HepG2 (cell line): ENCODE measurements at regions not wholly inside any gene's neighbourhood (a gene's known extent, or its start where the extent isn't known, plus 50 kb on each side); places are given as distances from the start of the nearest gene placed in this dataset.

Source experiments
- ATAC-seq: fragments of 200-7000 bp; cut with Tn5 transposase; 3 replicates; pipeline ENCODE4 v1.9.1; 2020; ENCODE audit warnings: mild to moderate bottlenecking, moderate library complexity
- BruUV-seq: library from RNA; stranded (reverse); fragments of 400-500 nt; replicated peaks from 2 replicates; lab custom pipeline; 2021; lab: Mats Ljungman, UMichigan
- CTCF ChIA-PET: fragments of 300-600 bp; formaldehyde crosslinking; extraction: SDS; loops from one replicate; lab custom pipeline; 2021; ENCODE audit warnings: low total read pairs, inconsistent platforms, low intra/inter-chr PET ratio; lab: Yijun Ruan, JAX
- POLR2A ChIA-PET: fragments of 350-600 bp; sonication (Branson Sonifier 250); formaldehyde crosslinking; loops from one replicate; lab custom pipeline; 2020; ENCODE audit warnings: antibody characterized with exemption, inconsistent platforms; lab: Yijun Ruan, JAX
- DNase-seq: peaks from one replicate; pipeline ENCODE4 v3.0.0-alpha.2; 2015; ENCODE audit warnings: low spot score
- FAIRE-seq: peaks from 3 replicates; lab custom pipeline; 2011; peaks lifted over from hg19 to GRCh38; lab: Jason Lieb, UNC
- H2AFZ ChIP-seq: one replicate; pipeline ENCODE4 v1.6.1; 2011; ENCODE audit warnings: low read length, inconsistent platforms
- H3K27ac ChIP-seq: fragments of 300-600 bp; 3 replicates; pipeline ENCODE4 v1.8.0; 2011; ENCODE audit warnings: mixed run types, mild to moderate bottlenecking, mixed read lengths, low read length, inconsistent platforms; ENCODE audit not compliant: insufficient read depth; ENCODE audit errors: extremely low read length
- H3K27me3 ChIP-seq, 2 experiments: fragments of 200-600 bp in 1 of 2; 2 replicates in 1 of 2; 3 replicates in 1 of 2; pipeline versions ENCODE4 v1.6.0 to v1.8.0; 2011; ENCODE audit warnings: low read length in 2 of 2, mild to moderate bottlenecking in 2 of 2, moderate library complexity in 2 of 2, inconsistent platforms in 1 of 2; ENCODE audit not compliant: insufficient read depth in 2 of 2, control insufficient read depth in 1 of 2
- H3K36me3 ChIP-seq, 2 experiments: fragments of 200-600 bp in 1 of 2; replicated peaks in 1 of 2; 2 replicates in 1 of 2; 3 replicates in 1 of 2; pipeline versions ENCODE4 v1.5.1 to v1.8.0; 2011; ENCODE audit warnings: low read length in 2 of 2, inconsistent platforms in 1 of 2; ENCODE audit not compliant: insufficient read depth in 2 of 2, control insufficient read depth in 1 of 2
- H3K4me1 ChIP-seq: 2 replicates; pipeline ENCODE4 v1.5.1; 2012; ENCODE audit warnings: low read length, inconsistent platforms; ENCODE audit not compliant: insufficient read depth
- H3K4me2 ChIP-seq: 2 replicates; pipeline ENCODE4 v1.6.0; 2011; ENCODE audit warnings: low read depth, low read length, inconsistent platforms
- H3K4me3 ChIP-seq, 3 experiments: fragments of 200-600 bp in 1 of 3; sonication (generic), shearing (Covaris generic) in 1 of 3; replicated peaks in 1 of 3; 2 replicates each; pipeline ENCODE4 v1.5.1; 2011 to 2016; ENCODE audit warnings: low read length in 3 of 3, inconsistent platforms in 2 of 3, low read depth in 2 of 3, mild to moderate bottlenecking in 2 of 3, control low read depth in 1 of 3, mixed read lengths in 1 of 3; ENCODE audit not compliant: insufficient read depth in 1 of 3
- H3K79me2 ChIP-seq: one replicate; pipeline ENCODE4 v1.6.1; 2011; ENCODE audit warnings: low read length, inconsistent platforms; ENCODE audit not compliant: insufficient read depth
- H3K9ac ChIP-seq: 2 replicates; pipeline ENCODE4 v1.6.0; 2011; ENCODE audit warnings: mild to moderate bottlenecking, low read depth, low read length, inconsistent platforms; ENCODE audit not compliant: insufficient read depth
- H3K9me3 ChIP-seq: 2 replicates; pipeline ENCODE4 v1.5.1; 2012; ENCODE audit warnings: mild to moderate bottlenecking, low read length
- H4K20me1 ChIP-seq: 2 replicates; pipeline ENCODE4 v1.6.0; 2011; ENCODE audit warnings: inconsistent platforms, mild to moderate bottlenecking, low read length, moderate library complexity; ENCODE audit not compliant: insufficient read depth
- CAMTA2 ChIP-seq: sonication (generic); formaldehyde crosslinking; IDR thresholded peaks from 2 replicates; pipeline ENCODE4 v1.4.0; 2020; ENCODE audit warnings: mild to moderate bottlenecking, missing genetic modification reagents, borderline replicate concordance
- HNRNPK ChIP-seq: fragments of 200-400 bp; formaldehyde crosslinking; IDR thresholded peaks from 2 replicates; pipeline ENCODE4 v1.6.1; 2018; ENCODE audit warnings: low read length, low read depth, moderate library complexity, mild to moderate bottlenecking; ENCODE audit not compliant: poor library complexity, severe bottlenecking
- NFRKB ChIP-seq: fragments of 450-650 bp; IDR thresholded peaks from 2 replicates; pipeline ENCODE4 v1.6.1; 2017
- SMARCE1 ChIP-seq: fragments of 450-650 bp; IDR thresholded peaks from 2 replicates; pipeline ENCODE4 v1.6.1; 2017; ENCODE audit warnings: borderline replicate concordance
- SOX13 ChIP-seq, 3 experiments: fragments of 450-650 bp in 1 of 3; sonication (generic) in 1 of 3; formaldehyde crosslinking in 1 of 3; IDR thresholded peaks in 2 of 3; conservative IDR thresholded peaks in 1 of 3; 2 replicates each; pipeline versions ENCODE4 v1.5.0 to v1.6.1; 2016 to 2020; ENCODE audit warnings: antibody characterized with exemption in 1 of 3, mild to moderate bottlenecking in 1 of 3, missing compliant biosample characterization in 1 of 3, missing genetic modification reagents in 1 of 3, moderate library complexity in 1 of 3
- SPEN ChIP-seq: sonication (generic); formaldehyde crosslinking; IDR thresholded peaks from 2 replicates; pipeline ENCODE4 v1.5.1; 2020; ENCODE audit warnings: low read depth, mild to moderate bottlenecking, missing genetic modification reagents
- TAF15 ChIP-seq: fragments of 200-400 bp; formaldehyde crosslinking; IDR thresholded peaks from one replicate; pipeline ENCODE4 v1.6.1; 2018; ENCODE audit warnings: mild to moderate bottlenecking, low read depth, low read length; ENCODE audit not compliant: poor library complexity, severe bottlenecking
- ZNF232 ChIP-seq: sonication (generic); formaldehyde crosslinking; IDR thresholded peaks from 2 replicates; pipeline ENCODE4 v1.4.0; 2020; ENCODE audit warnings: missing genetic modification reagents, borderline replicate concordance
- ZNF234 ChIP-seq: sonication (generic); formaldehyde crosslinking; conservative IDR thresholded peaks from 2 replicates; pipeline ENCODE4 v1.5.1; 2020; ENCODE audit warnings: mild to moderate bottlenecking, missing genetic modification reagents
- ZNF619 ChIP-seq: sonication (generic); formaldehyde crosslinking; IDR thresholded peaks from 2 replicates; pipeline ENCODE4 v1.4.0; 2020; ENCODE audit warnings: mild to moderate bottlenecking, missing genetic modification reagents
- WGBS: methylation state at CpG from one replicate; pipeline ENCODE4 v1.1.6; 2017; ENCODE audit warnings: low lambda C conversion rate; 5-methylcytosine and 5-hydroxymethylcytosine counted together
- in situ Hi-C: cut with HindIII; loops from 2 replicates; pipeline ENCODE4 v1.10.0; 2017; ENCODE audit warnings: low pct_unique_long_range_greater_than_20kb; ENCODE audit not compliant: extremely low pct_ligation_motif_present
- intact Hi-C: fragments of 100-400 bp; cut with micrococcal nuclease; formaldehyde crosslinking; loops from one replicate; pipeline ENCODE4 v1.10.0; 2022; ENCODE audit not compliant: unreplicated experiment
- TF ChIP-seq, protein P1 (sequence below): sonication (generic); formaldehyde crosslinking; IDR thresholded peaks from 2 replicates; pipeline ENCODE4 v1.8.1; 2023; ENCODE audit warnings: mild to moderate bottlenecking, inconsistent platforms, moderate library complexity, missing genetic modification reagents, borderline replicate concordance
- TF ChIP-seq, protein P2 (sequence below): sonication (generic); formaldehyde crosslinking; IDR thresholded peaks from 2 replicates; pipeline ENCODE4 v1.4.0; 2020; ENCODE audit warnings: mild to moderate bottlenecking, missing genetic modification reagents
- TF ChIP-seq, protein P3 (sequence below): sonication (generic); formaldehyde crosslinking; IDR thresholded peaks from 2 replicates; pipeline ENCODE4 v1.8.1; 2023; ENCODE audit warnings: missing genetic modification reagents, mild to moderate bottlenecking, borderline replicate concordance
- TF ChIP-seq, protein P4 (sequence below): sonication (generic); formaldehyde crosslinking; IDR thresholded peaks from 2 replicates; pipeline ENCODE4 v1.4.0; 2020; ENCODE audit warnings: missing genetic modification reagents, borderline replicate concordance

DNA sequence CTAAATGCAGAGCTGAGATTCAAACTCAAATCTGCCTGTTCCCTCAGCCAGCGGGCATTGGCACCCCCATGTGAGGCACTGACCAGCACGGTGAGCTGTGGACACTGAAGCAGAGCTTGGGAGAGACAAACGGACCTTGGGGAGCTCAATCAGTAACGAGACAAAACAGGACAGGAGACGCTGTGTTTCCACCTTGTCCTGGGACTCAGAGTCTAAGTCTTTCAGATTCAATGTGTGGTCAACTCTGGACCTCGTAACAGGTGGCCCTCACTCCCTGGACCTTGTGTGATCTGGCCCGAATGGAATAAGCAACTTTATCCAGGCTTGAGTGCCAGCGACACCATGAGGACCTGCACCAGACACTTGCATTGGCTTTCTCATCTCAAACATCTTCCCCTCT is 232.5 kb downstream of the UACA start:
- no peaks in the 10 kb centered on the region for H4K20me1 ChIP-seq
- CTCF ChIA-PET: no interaction called here
- H3K4me1 ChIP-seq: peaks cover 41% of the 10 kb centered on the region
- intact Hi-C loops: no loop called here
- no TSS peak for BruUV-seq
- H3K27ac ChIP-seq: no peak overlapping the region
- no peak overlapping the region for H3K4me2 ChIP-seq
- no peak for FAIRE-seq
- TF ChIP-seq, protein P1, sequence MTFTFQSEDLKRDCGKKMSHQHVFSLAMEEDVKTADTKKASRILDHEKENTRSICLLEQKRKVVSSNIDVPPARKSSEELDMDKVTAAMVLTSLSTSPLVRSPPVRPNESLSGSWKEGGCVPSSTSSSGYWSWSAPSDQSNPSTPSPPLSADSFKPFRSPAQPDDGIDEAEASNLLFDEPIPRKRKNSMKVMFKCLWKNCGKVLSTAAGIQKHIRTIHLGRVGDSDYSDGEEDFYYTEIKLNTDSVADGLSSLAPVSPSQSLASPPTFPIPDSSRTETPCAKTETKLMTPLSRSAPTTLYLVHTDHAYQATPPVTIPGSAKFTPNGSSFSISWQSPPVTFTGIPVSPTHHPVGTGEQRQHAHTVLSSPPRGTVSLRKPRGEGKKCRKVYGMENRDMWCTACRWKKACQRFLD: no peak
- TF ChIP-seq, protein P2, sequence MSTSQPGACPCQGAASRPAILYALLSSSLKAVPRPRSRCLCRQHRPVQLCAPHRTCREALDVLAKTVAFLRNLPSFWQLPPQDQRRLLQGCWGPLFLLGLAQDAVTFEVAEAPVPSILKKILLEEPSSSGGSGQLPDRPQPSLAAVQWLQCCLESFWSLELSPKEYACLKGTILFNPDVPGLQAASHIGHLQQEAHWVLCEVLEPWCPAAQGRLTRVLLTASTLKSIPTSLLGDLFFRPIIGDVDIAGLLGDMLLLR: no peak
- TF ChIP-seq, protein P3, sequence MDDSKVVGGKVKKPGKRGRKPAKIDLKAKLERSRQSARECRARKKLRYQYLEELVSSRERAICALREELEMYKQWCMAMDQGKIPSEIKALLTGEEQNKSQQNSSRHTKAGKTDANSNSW (CRISPR knock-in tag): no peak
- no peak for TF ChIP-seq CAMTA2 (CRISPR knock-in tag)
- TF ChIP-seq, all 625 proteins: peak for 0
- H3K27me3 ChIP-seq: peaks cover 1 to 15% of the 10 kb centered on the region in 2 experiments; a peak in 2 of 5 replicates
- in situ Hi-C loops: no loop called here
- no peak overlapping the region for H3K9ac ChIP-seq
- ATAC-seq: no peak
- WGBS: 22% methylated on average over 5 of the region's 8 CpGs
- no peak overlapping the region for H3K4me3 ChIP-seq
- POLR2A ChIA-PET: interaction anchor here (0.6 kb wide), 1 partner anchor 13 kb away, joined by 3 read pairs; no protein-coding TSS in a partner anchor
- no peaks in the 10 kb centered on the region for H3K79me2 ChIP-seq
- H3K36me3 ChIP-seq: no peaks in the 10 kb centered on the region
- no peak overlapping the region for H2AFZ ChIP-seq
- no peaks in the 10 kb centered on the region for H3K9me3 ChIP-seq
- no peak for DNase-seq

DNA sequence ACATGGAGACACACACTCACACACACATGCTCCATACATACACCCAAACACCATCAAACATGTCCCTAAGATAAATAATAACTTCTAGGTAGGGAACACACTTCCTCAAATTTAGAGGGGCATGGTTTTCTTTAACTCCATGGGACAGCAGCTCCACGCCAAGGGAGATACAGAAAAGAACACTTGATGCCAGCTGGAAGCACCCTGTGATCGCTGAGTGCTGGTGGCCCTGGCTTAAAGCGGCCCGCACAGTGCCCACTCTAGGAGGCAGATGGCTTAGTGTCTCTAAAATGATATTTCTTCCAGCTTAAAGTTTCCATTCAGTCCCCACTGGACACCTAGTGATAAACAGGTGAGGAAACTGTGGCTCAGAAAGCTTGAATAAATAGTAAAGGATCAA is 232.9 kb downstream of the UACA start:
- intact Hi-C loops: no loop called here
- no TSS peak for BruUV-seq
- H3K27ac ChIP-seq: no peak overlapping the region
- in situ Hi-C loops: no loop called here
- H3K4me1 ChIP-seq: peaks cover 41% of the 10 kb centered on the region
- H3K36me3 ChIP-seq: no peaks in the 10 kb centered on the region
- DNase-seq: no peak
- H3K27me3 ChIP-seq: peaks cover 1 to 14% of the 10 kb centered on the region in 2 experiments; a peak in 2 of 5 replicates
- ChIA-PET CTCF (no interaction called here), POLR2A (no interaction called here)
- no peak for FAIRE-seq
- no peak for ATAC-seq
- WGBS: 69% methylated on average over 4 of the region's 4 CpGs
- H3K4me3 ChIP-seq: no peak overlapping the region
- H2AFZ ChIP-seq: no peak overlapping the region
- H4K20me1 ChIP-seq: no peaks in the 10 kb centered on the region
- H3K4me2 ChIP-seq: no peak overlapping the region
- no peak overlapping the region for H3K9ac ChIP-seq
- H3K79me2 ChIP-seq: no peaks in the 10 kb centered on the region
- no peaks in the 10 kb centered on the region for H3K9me3 ChIP-seq
- no peak for TF ChIP-seq HNRNPK
- TF ChIP-seq NFRKB: no peak
- TF ChIP-seq SPEN (CRISPR knock-in tag): no peak
- TF ChIP-seq, protein P4, sequence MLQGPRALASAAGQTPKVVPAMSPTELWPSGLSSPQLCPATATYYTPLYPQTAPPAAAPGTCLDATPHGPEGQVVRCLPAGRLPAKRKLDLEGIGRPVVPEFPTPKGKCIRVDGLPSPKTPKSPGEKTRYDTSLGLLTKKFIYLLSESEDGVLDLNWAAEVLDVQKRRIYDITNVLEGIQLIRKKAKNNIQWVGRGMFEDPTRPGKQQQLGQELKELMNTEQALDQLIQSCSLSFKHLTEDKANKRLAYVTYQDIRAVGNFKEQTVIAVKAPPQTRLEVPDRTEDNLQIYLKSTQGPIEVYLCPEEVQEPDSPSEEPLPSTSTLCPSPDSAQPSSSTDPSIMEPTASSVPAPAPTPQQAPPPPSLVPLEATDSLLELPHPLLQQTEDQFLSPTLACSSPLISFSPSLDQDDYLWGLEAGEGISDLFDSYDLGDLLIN (CRISPR knock-in tag): no peak
- TF ChIP-seq SMARCE1: no peak
- no peak for TF ChIP-seq ZNF619 (CRISPR knock-in tag)
- no peak for TF ChIP-seq TAF15
- no peak for TF ChIP-seq SOX13 (IDR thresholded peaks at IDR 0.05)
- TF ChIP-seq SOX13 (CRISPR knock-in tag; conservative IDR thresholded peaks at IDR 0.05 in 1 of 2, IDR thresholded peaks at IDR 0.05 in 1 of 2): no peak
- TF ChIP-seq ZNF234 (CRISPR knock-in tag): no peak
- no peak for TF ChIP-seq ZNF232 (CRISPR knock-in tag)
